Retinal pigment epithelial cell (primary cell): ENCODE measurements at regions not wholly inside any gene's neighbourhood (a gene's known extent, or its start where the extent isn't known, plus 50 kb on each side); places are given as distances from the start of the nearest gene placed in this dataset.

Source experiments
- DNase-seq: peaks from one replicate; pipeline ENCODE4 v3.0.0-alpha.2; 2010; ENCODE audit warnings: low read depth
- H3K4me3 ChIP-seq: 2 replicates; pipeline ENCODE4 v1.5.1; 2011; ENCODE audit warnings: mild to moderate bottlenecking, low read length, control low read depth, moderate library complexity
- CTCF ChIP-seq: conservative IDR thresholded peaks from 2 replicates; pipeline ENCODE4 v1.5.1; 2011; ENCODE audit warnings: low read depth, low read length, control low read depth, inconsistent platforms

GRCh38 chr4:127210893-127211649 is 421.7 kb upstream of the INTU start:
- no peak for DNase-seq
- no peak for TF ChIP-seq CTCF

GRCh38 chr4:127211650-127212560 is 420.9 kb upstream of the INTU start:
- H3K4me3 ChIP-seq, result no peak overlapping the region
- DNase-seq, result no peak
- no peak for TF ChIP-seq CTCF

More at GRCh38 chr4:127210893-127211649, 421.7 kb upstream of the INTU start:
- no peak overlapping the region for H3K4me3 ChIP-seq

- H3K4me3 ChIP-seq, result no peak overlapping the region
- TF ChIP-seq CTCF, result no peak
- DNase-seq, result no peak
Observed at GRCh38 chr4:127212701-127213100, 420.1 kb upstream of the INTU start.

GRCh38 chr4:127214016-127214415 is 418.7 kb upstream of the INTU start:
- no peak for DNase-seq
- no peak for TF ChIP-seq CTCF
- H3K4me3 ChIP-seq, result no peak overlapping the region

- no peak for TF ChIP-seq CTCF
- no peak overlapping the region for H3K4me3 ChIP-seq
- no peak for DNase-seq
Observed at GRCh38 chr4:127214931-127215330, 417.8 kb upstream of the INTU start.

GRCh38 chr4:127217586-127218229 is 415.0 kb upstream of the INTU start:
- no peak for TF ChIP-seq CTCF
- DNase-seq, result no peak
- H3K4me3 ChIP-seq, result no peak overlapping the region
